H9 (cell line): ENCODE measurements at regions not wholly inside any gene's neighbourhood (a gene's known extent, or its start where the extent isn't known, plus 50 kb on each side); places are given as distances from the start of the nearest gene placed in this dataset.
"Not testable (repeated sequence)": the region's sequence is repeated elsewhere in the genome, so short reads cannot be mapped to it uniquely, and the experiment has no call there.

ENCODE experiments used
- DNase-seq: peaks from one replicate; pipeline ENCODE4 v3.0.0-alpha.2; 2017
- H2AFZ ChIP-seq: one replicate; pipeline ENCODE4 v1.6.1; 2013; ENCODE audit warnings: mild to moderate bottlenecking, low read length, control low read depth, moderate library complexity
- H2AK5ac ChIP-seq: 2 replicates; pipeline ENCODE4 v1.6.1; 2013; ENCODE audit warnings: low read length, control low read depth, mixed read lengths; ENCODE audit not compliant: insufficient read length
- H2BK120ac ChIP-seq: one replicate; pipeline ENCODE4 v1.6.1; 2013; ENCODE audit warnings: low read depth, mild to moderate bottlenecking, low read length, control low read depth, inconsistent platforms; ENCODE audit not compliant: poor library complexity, severe bottlenecking
- H2BK12ac ChIP-seq: 2 replicates; pipeline ENCODE4 v1.6.1; 2013; ENCODE audit warnings: low read length, control low read depth, mixed read lengths, low read depth; ENCODE audit not compliant: insufficient read length
- H2BK15ac ChIP-seq: 2 replicates; pipeline ENCODE4 v1.6.1; 2013; ENCODE audit warnings: low read depth, low read length, control low read depth
- H2BK20ac ChIP-seq: one replicate; pipeline ENCODE4 v1.6.1; 2013; ENCODE audit warnings: low read depth, mild to moderate bottlenecking, low read length, control low read depth, inconsistent platforms; ENCODE audit not compliant: poor library complexity, severe bottlenecking
- H2BK5ac ChIP-seq: 2 replicates; pipeline ENCODE4 v1.6.1; 2013; ENCODE audit warnings: low read length, control low read depth, mixed read lengths; ENCODE audit not compliant: insufficient read length
- H3K14ac ChIP-seq: 2 replicates; pipeline ENCODE4 v1.6.1; 2013; ENCODE audit warnings: low read length, control low read depth; ENCODE audit not compliant: insufficient read depth
- H3K18ac ChIP-seq: 2 replicates; pipeline ENCODE4 v1.6.1; 2013; ENCODE audit warnings: low read depth, mild to moderate bottlenecking, mixed read lengths, low read length, control low read depth; ENCODE audit not compliant: insufficient read length
- H3K23ac ChIP-seq: 2 replicates; pipeline ENCODE4 v1.6.1; 2013; ENCODE audit warnings: low read length, control low read depth, mixed read lengths, low read depth; ENCODE audit not compliant: insufficient read length
- H3K23me2 ChIP-seq: 2 replicates; pipeline ENCODE4 v1.6.1; 2013; ENCODE audit warnings: low read depth, mild to moderate bottlenecking, mixed read lengths, low read length, control low read depth; ENCODE audit not compliant: insufficient read length, poor library complexity, severe bottlenecking
- H3K27ac ChIP-seq: 2 replicates; pipeline ENCODE4 v1.5.1; 2013; ENCODE audit warnings: low read length, control low read depth, mixed read lengths, low read depth; ENCODE audit not compliant: insufficient read length
- H3K27me3 ChIP-seq: 2 replicates; pipeline ENCODE4 v1.6.1; 2013; ENCODE audit warnings: low read length, control low read depth, inconsistent platforms; ENCODE audit not compliant: insufficient read depth
- H3K4ac ChIP-seq: 2 replicates; pipeline ENCODE4 v1.6.1; 2013; ENCODE audit warnings: low read depth, mild to moderate bottlenecking, control low read depth, inconsistent platforms, low read length, moderate library complexity
- H3K4me1 ChIP-seq: 2 replicates; pipeline ENCODE4 v1.6.1; 2013; ENCODE audit warnings: low read length, control low read depth, inconsistent platforms; ENCODE audit not compliant: insufficient read depth
- H3K4me2 ChIP-seq: 2 replicates; pipeline ENCODE4 v1.6.1; 2013; ENCODE audit warnings: low read length, control low read depth, mixed read lengths; ENCODE audit not compliant: insufficient read length, insufficient read depth
- H3K56ac ChIP-seq: 2 replicates; pipeline ENCODE4 v1.6.1; 2013; ENCODE audit warnings: low read depth, mild to moderate bottlenecking, mixed read lengths, low read length, control low read depth; ENCODE audit not compliant: insufficient read length
- H3K79me1 ChIP-seq: 2 replicates; pipeline ENCODE4 v1.6.1; 2013; ENCODE audit warnings: low read depth, mild to moderate bottlenecking, moderate library complexity, low read length, control low read depth, inconsistent platforms; ENCODE audit not compliant: insufficient read depth, poor library complexity, severe bottlenecking
- H3K79me2 ChIP-seq: 2 replicates; pipeline ENCODE4 v1.6.1; 2013; ENCODE audit warnings: low read length, control low read depth, inconsistent platforms; ENCODE audit not compliant: insufficient read depth
- H3K9ac ChIP-seq: 2 replicates; pipeline ENCODE4 v1.6.1; 2013; ENCODE audit warnings: low read length, control low read depth, mixed read lengths; ENCODE audit not compliant: insufficient read length; ENCODE audit errors: extremely low read depth
- H3K9me3 ChIP-seq: one replicate; pipeline ENCODE4 v1.6.1; 2013; ENCODE audit warnings: low read depth, low read length, inconsistent platforms; ENCODE audit not compliant: control insufficient read depth
- H3T11ph ChIP-seq: one replicate; pipeline ENCODE4 v1.6.1; 2013; ENCODE audit warnings: mild to moderate bottlenecking, low read length, control low read depth, inconsistent platforms
- H4K20me1 ChIP-seq: one replicate; pipeline ENCODE4 v1.6.1; 2013; ENCODE audit not compliant: control insufficient read depth, insufficient read length, insufficient read depth
- H4K5ac ChIP-seq: 2 replicates; pipeline ENCODE4 v1.6.1; 2013; ENCODE audit warnings: low read depth, mild to moderate bottlenecking, mixed read lengths, low read length, control low read depth; ENCODE audit not compliant: insufficient read length
- H4K8ac ChIP-seq: replicated peaks from 2 replicates; pipeline ENCODE4 v1.6.1; 2013; ENCODE audit warnings: low read length, control low read depth, mixed read lengths, low read depth; ENCODE audit not compliant: insufficient read length
- H4K91ac ChIP-seq: 2 replicates; pipeline ENCODE4 v1.6.1; 2013; ENCODE audit warnings: low read depth, mild to moderate bottlenecking, moderate library complexity, mixed read lengths, low read length, control low read depth; ENCODE audit not compliant: insufficient read length
- H3K27ac Mint-ChIP-seq, 3 experiments: 2 replicates in 2 of 3; 3 replicates in 1 of 3; pipeline ENCODE4 v1.8.0; 2020 to 2021; ENCODE audit warnings: mixed read lengths in 3 of 3, mild to moderate bottlenecking in 1 of 3, moderate library complexity in 1 of 3
- H3K27me3 Mint-ChIP-seq: 2 replicates; pipeline ENCODE4 v1.8.0; 2021; ENCODE audit warnings: low read depth, mild to moderate bottlenecking, moderate library complexity, mixed read lengths
- H3K36me3 Mint-ChIP-seq, 3 experiments: 2 replicates in 2 of 3; 3 replicates in 1 of 3; pipeline ENCODE4 v1.8.0; 2020 to 2021; ENCODE audit warnings: low read depth in 3 of 3, mixed read lengths in 3 of 3; ENCODE audit not compliant: insufficient read depth in 1 of 3
- H3K4me1 Mint-ChIP-seq, 2 experiments: 2 replicates each; pipeline ENCODE4 v1.8.0; 2020; ENCODE audit warnings: mixed read lengths in 2 of 2
- H3K4me3 Mint-ChIP-seq, 2 experiments: 2 replicates in 1 of 2; 3 replicates in 1 of 2; pipeline ENCODE4 v1.8.0; 2020 to 2021; ENCODE audit warnings: mild to moderate bottlenecking in 2 of 2, mixed read lengths in 2 of 2, moderate library complexity in 1 of 2
- H3K9me3 Mint-ChIP-seq, 2 experiments: 2 replicates in 1 of 2; 3 replicates in 1 of 2; pipeline ENCODE4 v1.8.0; 2020; ENCODE audit warnings: mild to moderate bottlenecking in 2 of 2, mixed read lengths in 2 of 2, moderate library complexity in 1 of 2
- CTCF ChIP-seq: fragments of 200-600 bp; sonication (generic); conservative IDR thresholded peaks from 3 replicates; pipeline ENCODE4 v1.8.0; 2021; ENCODE audit warnings: antibody characterized with exemption, mild to moderate bottlenecking
- WGBS: extraction: QIAGEN DNeasy Blood & Tissue Kit; methylation state at CpG from one replicate; pipeline ENCODE4 v1.1.7; 2013; ENCODE audit warnings: missing lambda C conversion rate, low lambda C conversion rate, mixed read lengths; ENCODE audit not compliant: insufficient read length; ENCODE audit errors: extremely low coverage; 5-methylcytosine and 5-hydroxymethylcytosine counted together

- H3K56ac ChIP-seq: no peak overlapping the region
- no peak overlapping the region for H3K27ac Mint-ChIP-seq
- H3K79me1 ChIP-seq: no peaks in the 10 kb centered on the region
- H3K27me3 ChIP-seq: no peaks in the 10 kb centered on the region
- DNase-seq: no peak
- no peak overlapping the region for H3K9ac ChIP-seq
- H3K9me3 Mint-ChIP-seq: peaks cover 22 to 27% of the 10 kb centered on the region in 2 experiments
- H3K4ac ChIP-seq: no peak overlapping the region
- no peaks in the 10 kb centered on the region; the same call in 1 of the 2 replicates for H3K27me3 Mint-ChIP-seq
- H3K36me3 Mint-ChIP-seq: peaks cover 2 to 21% (median 3%) of the 10 kb centered on the region in 3 experiments
- no peak overlapping the region for H2BK5ac ChIP-seq
- no peak overlapping the region for H4K91ac ChIP-seq
- no peak overlapping the region for H3K4me3 Mint-ChIP-seq
- no CpG with 5 or more reads among the region's 4 CpGs for WGBS
- H3K18ac ChIP-seq: no peak overlapping the region
- H4K5ac ChIP-seq: no peak overlapping the region
- H2BK20ac ChIP-seq: no peak overlapping the region
- H3K23me2 ChIP-seq: no peaks in the 10 kb centered on the region
- no peak overlapping the region for H2AFZ ChIP-seq
- no peaks in the 10 kb centered on the region for H3K9me3 ChIP-seq
- no peak overlapping the region for H3K27ac ChIP-seq
- H4K8ac ChIP-seq: no peak overlapping the region
- no peak overlapping the region for H2BK120ac ChIP-seq
- H3K4me1 Mint-ChIP-seq: no peaks in the 10 kb centered on the region
- H3K4me1 ChIP-seq: no peaks in the 10 kb centered on the region
- no peak overlapping the region for H3T11ph ChIP-seq
- no peak overlapping the region for H2AK5ac ChIP-seq
- H3K4me2 ChIP-seq: no peak overlapping the region
- H3K14ac ChIP-seq: no peak overlapping the region
- no peak overlapping the region for H3K23ac ChIP-seq
- no peak overlapping the region for H2BK15ac ChIP-seq
- TF ChIP-seq CTCF: no peak
- no peaks in the 10 kb centered on the region for H4K20me1 ChIP-seq
- H3K79me2 ChIP-seq: no peaks in the 10 kb centered on the region
- H2BK12ac ChIP-seq: no peak overlapping the region
Measured at GRCh38 chr14:45757655-45758054, 504.7 kb upstream of the MIS18BP1 start.

GRCh38 chr14:45756412-45756811 is 503.4 kb upstream of the MIS18BP1 start:
- H3K27me3 Mint-ChIP-seq, H3K56ac ChIP-seq, H3K23ac ChIP-seq, H2BK120ac ChIP-seq, H3K23me2 ChIP-seq, H3K4me1 Mint-ChIP-seq, H3K9me3 ChIP-seq, H3K4me2 ChIP-seq, H3K79me2 ChIP-seq, H2BK5ac ChIP-seq, H3K4ac ChIP-seq, H4K20me1 ChIP-seq, H3K27ac Mint-ChIP-seq, H3K27me3 ChIP-seq, H3K14ac ChIP-seq, H2AK5ac ChIP-seq, H3K9ac ChIP-seq, H3T11ph ChIP-seq, H3K27ac ChIP-seq, H3K79me1 ChIP-seq, H3K18ac ChIP-seq, H2BK12ac ChIP-seq, H3K4me3 Mint-ChIP-seq, H3K4me1 ChIP-seq, H2AFZ ChIP-seq, H2BK15ac ChIP-seq, H2BK20ac ChIP-seq, DNase-seq, H4K91ac ChIP-seq, H4K8ac ChIP-seq, H4K5ac ChIP-seq: not testable (repeated sequence)
- peaks cover 2 to 21% (median 3%) of the 10 kb centered on the region in 3 experiments for H3K36me3 Mint-ChIP-seq
- peaks cover 22 to 31% of the 10 kb centered on the region in 2 experiments for H3K9me3 Mint-ChIP-seq
- no CpG with 5 or more reads among the region's 2 CpGs for WGBS
